Calu3 (cell line): ENCODE measurements at regions not wholly inside any gene's neighbourhood (a gene's known extent, or its start where the extent isn't known, plus 50 kb on each side); places are given as distances from the start of the nearest gene placed in this dataset.
"Not testable (repeated sequence)": the region's sequence is repeated elsewhere in the genome, so short reads cannot be mapped to it uniquely, and the experiment has no call there.

Experiments used
- BruUV-seq: library from RNA; stranded (reverse); fragments of 400-500 nt; replicated peaks from 2 replicates; lab custom pipeline; 2021; lab: Mats Ljungman, UMichigan
- CTCF ChIA-PET: fragments of 300-600 bp; sonication (Branson Sonifier 250); formaldehyde crosslinking; loops from one replicate; lab custom pipeline; 2022; ENCODE audit warnings: antibody characterized with exemption; lab: Charles Lee
- DNase-seq: peaks from one replicate; pipeline ENCODE4 v3.0.0; 2022
- H3K27ac Mint-ChIP-seq: one replicate; pipeline ENCODE4 v1.8.0; 2022; ENCODE audit warnings: mixed read lengths; ENCODE audit not compliant: unreplicated experiment
- H3K27me3 Mint-ChIP-seq: one replicate; pipeline ENCODE4 v1.8.0; 2022; ENCODE audit warnings: mixed read lengths; ENCODE audit not compliant: unreplicated experiment
- H3K36me3 Mint-ChIP-seq: one replicate; pipeline ENCODE4 v1.8.0; 2022; ENCODE audit warnings: mild to moderate bottlenecking, moderate library complexity, mixed read lengths; ENCODE audit not compliant: insufficient read depth, unreplicated experiment
- H3K4me1 Mint-ChIP-seq: one replicate; pipeline ENCODE4 v1.8.0; 2022; ENCODE audit warnings: mild to moderate bottlenecking, low read depth, mixed read lengths; ENCODE audit not compliant: unreplicated experiment
- H3K4me3 Mint-ChIP-seq: one replicate; pipeline ENCODE4 v1.8.0; 2022; ENCODE audit warnings: mild to moderate bottlenecking, low read depth, moderate library complexity, mixed read lengths; ENCODE audit not compliant: unreplicated experiment
- H3K9me3 Mint-ChIP-seq: one replicate; pipeline ENCODE4 v1.8.0; 2022; ENCODE audit warnings: low read depth, mixed read lengths; ENCODE audit not compliant: unreplicated experiment
- CTCF ChIP-seq: fragments of 200-600 bp; IDR thresholded peaks from one replicate; pipeline ENCODE4 v1.8.0; 2022; ENCODE audit warnings: antibody characterized with exemption; ENCODE audit not compliant: unreplicated experiment
- intact Hi-C: fragments of 100-400 bp; cut with micrococcal nuclease; formaldehyde crosslinking; loops from one replicate; pipeline ENCODE4 v1.10.0; 2022; ENCODE audit not compliant: unreplicated experiment

- Mint-ChIP-seq H3K36me3 (peaks cover 5% of the 10 kb centered on the region), H3K4me3 (no peak overlapping the region), H3K9me3 (peaks cover 5% of the 10 kb centered on the region), H3K27me3 (no peaks in the 10 kb centered on the region), H3K27ac (no peak overlapping the region), H3K4me1 (peaks cover 34% of the 10 kb centered on the region)
- CTCF ChIA-PET: interaction anchor here (0.8 kb wide), 1 partner anchor 13 kb away, joined by 3 read pairs; no protein-coding TSS in a partner anchor
- intact Hi-C loops: no loop called here
- TF ChIP-seq CTCF: no peak
- no peak for DNase-seq
- BruUV-seq: no TSS peak
Measured at GRCh38 chr1:173268261-173268660, 61.1 kb upstream of the TNFSF4 start.

GRCh38 chr1:173268786-173269277 lies 61.7 kb upstream of the TNFSF4 start:
- CTCF ChIA-PET: interaction anchor here (0.8 kb wide), 1 partner anchor 14 kb away, joined by 3 read pairs; no protein-coding TSS in a partner anchor
- intact Hi-C loops: no loop called here
- Mint-ChIP-seq H3K9me3 (peaks cover 5% of the 10 kb centered on the region), H3K27ac (no peak overlapping the region), H3K4me1 (peaks cover 34% of the 10 kb centered on the region), H3K4me3 (no peak overlapping the region), H3K36me3 (peaks cover 5% of the 10 kb centered on the region), H3K27me3 (no peaks in the 10 kb centered on the region)
- no peak for DNase-seq
- BruUV-seq: no TSS peak
- TF ChIP-seq CTCF: no peak

- CTCF ChIA-PET: no interaction called here
- peaks cover 5% of the 10 kb centered on the region for H3K9me3 Mint-ChIP-seq
Measured at GRCh38 chr1:173269490-173270230, 62.5 kb upstream of the TNFSF4 start.

GRCh38 chr1:173270243-173270642 lies 63.1 kb upstream of the TNFSF4 start:
- CTCF ChIA-PET: no interaction called here
- Mint-ChIP-seq H3K36me3 (peaks cover 5% of the 10 kb centered on the region), H3K27ac (peak overlapping the region; percentile 85), H3K27me3 (no peaks in the 10 kb centered on the region), H3K9me3 (peaks cover 5% of the 10 kb centered on the region), H3K4me1 (peaks cover 34% of the 10 kb centered on the region), H3K4me3 (no peak overlapping the region)
- intact Hi-C loops: no loop called here
- BruUV-seq: no TSS peak
- DNase-seq: no peak
- TF ChIP-seq CTCF: no peak

More at GRCh38 chr1:173269490-173270230, 62.5 kb upstream of the TNFSF4 start:
- Mint-ChIP-seq H3K4me3 (no peak overlapping the region), H3K27ac (peak overlapping the region; percentile 85), H3K36me3 (peaks cover 5% of the 10 kb centered on the region), H3K4me1 (peaks cover 34% of the 10 kb centered on the region), H3K27me3 (no peaks in the 10 kb centered on the region)
- BruUV-seq: no TSS peak
- peak; percentile 41 for DNase-seq
- intact Hi-C loops: no loop called here
- TF ChIP-seq CTCF: no peak

GRCh38 chr1:173271021-173271420 lies 63.9 kb upstream of the TNFSF4 start:
- H3K4me3 Mint-ChIP-seq, BruUV-seq, intact Hi-C loops, DNase-seq, H3K9me3 Mint-ChIP-seq, H3K27ac Mint-ChIP-seq, H3K36me3 Mint-ChIP-seq, H3K27me3 Mint-ChIP-seq, CTCF ChIA-PET: not testable (repeated sequence)
- peaks cover 34% of the 10 kb centered on the region for H3K4me1 Mint-ChIP-seq
